Fibroblast of skin of right biceps (primary cell): ENCODE measurements at regions not wholly inside any gene's neighbourhood (a gene's known extent, or its start where the extent isn't known, plus 50 kb on each side); places are given as distances from the start of the nearest gene placed in this dataset.

ENCODE experiments used
- DNase-seq: peaks from one replicate; pipeline ENCODE4 v3.0.0-alpha.2; 2013

DNA sequence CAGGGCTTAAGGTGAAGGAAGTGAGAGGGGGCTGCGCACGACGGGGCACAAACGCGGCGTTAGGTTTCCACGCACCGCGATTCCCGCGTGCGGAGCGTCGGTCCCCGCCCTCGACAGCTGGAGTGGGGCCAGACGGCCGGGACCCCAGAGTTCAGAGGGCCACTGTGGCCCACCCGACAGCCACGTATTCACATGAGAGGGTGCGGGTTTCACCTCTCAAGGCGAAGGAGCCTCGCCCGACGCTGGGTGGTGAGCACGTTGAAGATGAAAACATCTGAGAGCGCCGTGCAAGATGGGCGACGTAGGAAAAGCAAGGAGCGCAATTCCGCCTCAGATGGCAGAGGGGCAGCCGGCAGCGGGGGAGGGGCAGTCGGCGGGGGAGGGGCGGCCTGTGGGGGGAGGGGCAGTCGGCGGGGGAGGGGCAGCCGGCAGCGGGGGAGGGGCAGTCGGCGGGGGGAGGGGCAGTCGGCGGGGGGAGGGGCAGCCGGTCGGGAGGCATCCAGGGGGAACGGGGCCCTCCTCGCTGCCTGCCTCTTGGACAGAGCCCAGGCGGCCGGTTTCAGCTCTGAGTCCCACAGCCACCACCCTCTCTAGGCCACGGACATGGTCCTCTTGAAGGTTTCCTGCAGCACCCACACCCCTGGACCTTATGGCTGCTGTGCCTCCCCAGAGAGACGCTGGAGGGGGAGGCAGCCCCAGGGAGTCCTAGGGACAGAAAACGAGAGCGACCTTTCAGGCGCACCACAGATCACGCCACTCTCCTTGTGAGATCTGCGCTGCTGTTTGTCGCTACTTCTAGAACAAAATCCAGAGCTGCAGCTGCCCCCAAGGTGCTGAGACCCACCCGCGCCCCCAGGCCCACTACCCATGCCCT lies 113.7 kb downstream of the DLL1 start:
- DNase-seq, result no peak

GRCh38 chr6:170176136-170176897 lies 114.6 kb downstream of the DLL1 start:
- DNase-seq, result no peak

DNA sequence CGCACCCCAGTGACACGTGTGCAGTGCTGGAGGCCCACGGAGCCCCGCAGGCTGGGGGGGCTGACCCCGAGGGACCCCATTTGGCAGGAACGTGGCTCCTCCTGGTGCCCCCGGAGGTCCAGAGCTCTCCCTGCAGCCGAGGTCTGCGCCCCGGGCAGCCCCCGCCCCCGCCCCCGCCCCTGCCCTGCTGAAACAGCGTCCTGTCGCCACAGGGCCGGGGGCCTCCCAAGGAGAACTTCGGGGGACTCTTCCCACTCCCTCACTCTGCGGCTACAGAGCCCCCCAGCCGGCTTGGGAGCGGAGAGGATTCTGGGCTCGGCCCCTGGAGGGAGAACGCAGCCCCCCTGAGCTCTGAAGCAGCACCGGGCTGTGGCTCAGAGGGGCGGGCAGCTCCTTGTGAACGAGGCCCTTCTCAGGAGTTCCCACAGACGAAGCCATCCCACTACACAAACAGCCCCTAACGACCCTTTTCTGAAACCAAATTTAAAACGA lies 115.2 kb downstream of the DLL1 start:
- no peak for DNase-seq

DNA sequence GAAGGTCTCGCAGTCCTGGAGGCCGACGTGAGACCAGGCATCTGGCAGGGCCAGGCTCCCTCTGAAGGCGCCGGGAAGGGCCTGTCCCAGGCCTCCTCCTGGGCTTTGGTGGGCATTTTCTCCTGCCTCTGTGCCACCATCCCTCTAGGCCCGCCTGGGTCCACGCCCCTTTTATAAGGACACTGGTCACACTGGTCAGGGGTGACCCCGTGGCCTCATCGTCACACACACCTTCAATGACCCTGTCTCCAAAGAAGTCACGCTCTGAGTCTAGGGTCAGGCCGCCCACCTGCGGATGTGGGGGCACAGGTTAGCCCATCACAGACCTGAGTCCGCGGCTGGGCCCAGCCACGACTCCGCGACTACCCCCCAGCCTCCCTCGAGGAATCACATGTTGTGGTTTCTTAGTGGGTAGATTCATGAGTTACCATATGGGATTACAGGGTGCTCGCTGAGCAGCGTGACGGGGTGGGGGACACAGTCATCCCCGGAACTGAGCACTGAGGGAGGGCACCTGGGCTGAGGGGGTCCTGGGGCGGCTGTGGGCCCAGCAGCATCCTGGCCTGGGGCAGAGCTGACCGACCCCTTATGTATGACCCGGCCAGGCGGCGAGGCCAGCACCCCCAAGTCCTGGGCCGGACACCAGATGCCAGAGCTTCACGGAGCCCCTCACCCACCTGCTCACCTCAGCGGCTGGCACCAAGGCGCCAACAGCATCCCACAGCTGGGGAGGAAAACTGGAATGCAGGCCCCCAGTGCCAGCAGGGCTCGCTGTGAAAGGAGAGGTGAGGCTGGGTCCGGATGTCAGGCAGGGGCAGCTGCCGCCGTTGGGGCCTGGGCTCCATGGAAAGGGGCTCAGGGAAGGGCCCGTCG lies 115.9 kb downstream of the DLL1 start:
- no peak for DNase-seq

DNA sequence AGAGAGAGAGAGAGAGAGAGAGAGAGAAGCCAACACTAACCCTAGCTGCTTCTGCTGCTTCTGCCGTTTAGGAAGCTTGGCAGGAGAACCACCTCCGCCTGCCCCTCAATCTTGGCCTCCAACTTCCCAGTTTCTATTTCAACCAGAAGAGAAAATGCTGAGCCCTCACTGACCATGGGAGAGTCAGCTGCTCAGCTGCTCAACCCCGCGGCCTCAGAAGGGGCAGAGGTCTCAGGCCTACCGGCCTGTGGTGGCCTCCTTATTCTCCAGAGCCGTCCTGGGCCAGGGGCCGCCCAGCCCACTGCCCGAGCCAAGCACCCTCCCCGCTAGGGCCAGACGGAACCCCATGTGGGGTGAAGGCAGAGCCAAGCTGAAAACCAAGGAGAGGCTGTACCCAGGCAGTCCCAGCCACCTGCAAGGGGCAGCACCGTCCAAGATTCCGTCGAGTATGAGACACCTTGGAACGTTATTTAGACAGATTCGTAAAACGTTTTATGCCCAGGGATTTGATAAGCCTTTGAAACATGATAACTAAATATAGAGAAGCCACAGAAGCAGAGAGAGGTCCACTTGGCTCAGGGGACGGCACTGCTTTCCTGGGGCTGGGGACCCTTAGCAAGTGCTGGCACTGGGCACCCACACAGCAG lies 116.6 kb downstream of the DLL1 start:
- DNase-seq, result no peak

DNA sequence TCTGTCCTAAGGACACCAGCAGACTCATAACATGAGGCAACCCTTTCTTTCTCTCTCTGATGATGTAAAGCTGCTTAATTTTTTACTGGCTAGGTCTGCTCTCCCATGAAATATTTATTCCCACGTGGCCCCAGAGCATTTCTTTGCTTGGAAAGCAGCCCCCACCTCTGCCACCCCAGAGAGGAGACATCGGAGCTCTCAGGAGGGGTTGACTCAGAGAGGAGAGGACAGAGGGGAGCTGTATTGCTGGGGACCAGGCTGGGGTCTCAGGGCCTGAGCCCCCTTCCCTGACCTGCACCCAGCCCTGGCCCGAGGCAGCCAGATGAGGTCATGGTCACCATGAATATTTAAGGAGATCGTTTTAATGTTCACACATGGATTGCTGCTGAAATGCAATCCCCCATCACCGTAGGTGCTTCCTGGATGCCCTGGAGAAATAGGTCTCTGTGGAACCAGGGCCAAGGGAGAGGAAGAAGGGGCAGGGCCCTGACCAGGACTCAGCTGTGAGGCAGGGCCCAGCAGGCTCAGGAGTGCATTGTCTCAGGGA lies 117.5 kb downstream of the DLL1 start:
- DNase-seq, result no peak

DNA sequence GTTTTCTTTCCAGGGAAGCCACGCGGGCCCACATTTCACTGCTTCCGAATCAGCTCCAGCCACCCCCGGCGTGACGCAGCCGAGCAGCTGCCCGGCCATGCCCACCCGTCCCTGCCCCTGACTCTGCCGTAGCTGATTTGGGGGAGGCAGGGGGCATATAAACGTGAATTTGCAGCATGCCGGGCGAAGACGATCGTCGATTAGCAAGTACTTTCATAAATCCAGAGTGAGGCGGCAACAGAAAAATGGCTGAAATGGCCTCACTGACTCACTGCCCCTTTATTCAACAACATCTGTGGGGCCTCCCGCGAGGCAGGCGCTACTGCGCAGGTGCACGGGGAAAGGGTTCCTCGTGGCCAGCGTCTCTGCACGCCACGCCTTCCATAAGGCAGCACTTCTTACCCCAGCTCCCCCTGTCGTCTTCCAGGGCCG lies 118.0 kb downstream of the DLL1 start:
- no peak for DNase-seq

- no peak for DNase-seq
Observed at GRCh38 chr6:170172392-170172791, 118.5 kb downstream of the DLL1 start.

DNA sequence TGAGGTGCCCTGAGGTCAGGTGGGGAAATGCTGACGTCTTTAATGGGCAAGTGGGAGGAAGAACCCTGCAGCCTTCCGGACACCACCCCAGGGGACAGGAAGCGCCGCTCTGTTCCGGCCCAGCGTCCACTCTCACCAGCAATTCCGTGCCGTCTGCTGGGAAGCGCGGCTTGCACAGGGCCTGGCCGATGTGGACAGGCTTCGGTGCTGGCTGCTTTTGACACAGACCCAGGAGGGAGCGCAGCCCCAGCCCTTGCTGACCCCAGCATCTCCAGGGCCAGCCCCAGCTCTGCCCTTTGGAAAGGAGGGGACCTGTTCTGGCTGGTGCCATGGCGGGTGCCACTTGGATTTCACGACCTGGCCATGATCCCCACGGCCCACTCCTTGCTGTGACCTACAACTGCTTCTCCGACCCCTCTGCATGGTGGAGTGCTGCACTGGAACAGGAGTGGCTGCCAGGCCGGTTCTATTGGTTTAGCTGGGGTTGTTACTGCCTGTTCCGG lies 123.2 kb downstream of the DLL1 start:
- DNase-seq, result no peak

DNA sequence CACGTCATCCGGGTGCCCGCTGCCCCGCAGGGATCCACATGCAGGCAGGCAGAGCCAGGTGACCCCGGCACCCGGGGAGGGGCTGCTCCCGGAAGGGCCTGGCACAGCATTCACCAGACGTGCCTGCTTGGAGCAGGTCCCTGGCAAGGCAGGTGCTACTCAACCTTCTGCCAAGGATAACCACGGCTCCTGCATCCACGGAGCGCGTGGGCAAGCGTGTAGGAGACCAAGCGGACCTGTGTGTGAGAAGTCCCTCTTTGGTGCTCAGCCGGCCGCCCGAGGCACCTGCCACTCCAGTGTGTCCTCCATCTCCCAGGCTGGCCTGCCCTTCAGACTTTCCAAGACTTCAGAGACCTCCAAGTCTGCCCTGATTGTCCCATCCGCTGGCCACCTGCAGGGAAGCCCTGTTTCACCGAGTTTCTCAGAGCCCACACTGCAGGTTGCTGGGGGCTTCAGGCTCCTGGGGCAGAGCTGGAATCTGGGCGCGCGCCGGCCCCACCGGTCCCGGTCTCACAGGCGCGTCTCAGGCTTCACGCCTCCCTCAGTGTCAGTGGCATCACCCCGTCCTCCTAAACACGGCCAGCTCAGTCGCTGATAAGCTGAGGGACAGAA lies 124.3 kb downstream of the DLL1 start:
- DNase-seq, result no peak

DNA sequence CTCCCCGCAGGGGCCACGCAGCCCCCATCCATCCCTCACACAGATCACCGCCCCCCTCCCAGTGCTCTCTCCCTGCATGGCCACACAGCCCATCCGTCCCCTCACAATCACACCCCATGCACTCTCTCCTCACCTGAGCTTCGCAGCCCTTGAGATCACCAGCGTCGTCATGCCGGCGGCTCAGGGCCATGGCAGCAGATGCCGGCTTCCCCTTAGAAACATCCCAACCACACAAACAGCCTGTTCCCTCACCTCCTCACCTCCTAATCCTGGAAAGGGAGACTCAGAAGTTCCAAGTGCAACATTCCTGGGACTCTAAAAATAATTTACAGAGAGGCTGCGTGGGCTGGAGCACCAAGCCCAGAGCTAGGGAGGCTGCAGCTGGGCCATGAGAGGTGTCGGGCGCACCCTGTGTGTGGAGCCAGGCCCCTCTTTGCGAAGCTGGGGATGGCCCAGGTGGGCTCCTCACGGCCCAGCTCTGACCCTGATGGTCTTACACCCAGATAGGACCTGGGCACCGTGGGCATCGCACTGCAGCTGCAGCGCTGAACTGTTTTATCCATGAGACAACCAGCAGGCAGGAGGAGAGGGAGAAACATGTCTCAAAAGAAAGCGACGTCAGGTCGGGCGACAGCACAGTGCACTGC lies 125.3 kb downstream of the DLL1 start:
- no peak for DNase-seq

- no peak for DNase-seq
Observed at GRCh38 chr6:170165085-170165470, 125.8 kb downstream of the DLL1 start.

DNA sequence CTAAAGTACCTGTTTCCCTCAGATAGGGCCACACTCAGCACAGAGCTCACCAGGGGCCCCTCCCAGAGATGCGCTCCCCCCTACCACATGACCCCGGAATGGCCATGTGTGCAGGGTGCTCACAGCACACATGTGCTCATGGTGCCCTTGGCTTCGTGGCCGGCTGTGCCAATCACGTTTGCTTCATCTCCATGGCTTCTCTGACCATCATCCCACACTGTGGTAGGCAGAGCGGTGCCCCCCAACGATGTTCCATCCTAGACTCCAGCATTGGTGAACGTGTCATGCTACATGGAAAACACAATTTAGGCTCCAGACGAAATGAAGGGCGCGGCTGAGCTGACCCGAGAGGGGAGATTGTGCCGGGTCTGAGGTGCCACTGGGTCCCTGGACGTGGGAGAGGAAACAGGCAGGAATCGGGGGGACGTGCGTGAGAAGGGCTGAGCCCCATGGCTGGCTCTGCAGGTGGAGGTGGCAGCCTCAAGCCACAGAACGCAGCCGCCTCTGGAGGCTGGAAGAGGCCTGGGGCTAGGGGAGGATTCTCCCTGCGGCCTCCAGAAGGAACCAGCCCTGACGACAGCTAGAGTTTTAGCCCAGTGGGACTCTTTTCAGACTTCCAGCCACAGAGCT lies 126.5 kb downstream of the DLL1 start:
- no peak for DNase-seq

DNA sequence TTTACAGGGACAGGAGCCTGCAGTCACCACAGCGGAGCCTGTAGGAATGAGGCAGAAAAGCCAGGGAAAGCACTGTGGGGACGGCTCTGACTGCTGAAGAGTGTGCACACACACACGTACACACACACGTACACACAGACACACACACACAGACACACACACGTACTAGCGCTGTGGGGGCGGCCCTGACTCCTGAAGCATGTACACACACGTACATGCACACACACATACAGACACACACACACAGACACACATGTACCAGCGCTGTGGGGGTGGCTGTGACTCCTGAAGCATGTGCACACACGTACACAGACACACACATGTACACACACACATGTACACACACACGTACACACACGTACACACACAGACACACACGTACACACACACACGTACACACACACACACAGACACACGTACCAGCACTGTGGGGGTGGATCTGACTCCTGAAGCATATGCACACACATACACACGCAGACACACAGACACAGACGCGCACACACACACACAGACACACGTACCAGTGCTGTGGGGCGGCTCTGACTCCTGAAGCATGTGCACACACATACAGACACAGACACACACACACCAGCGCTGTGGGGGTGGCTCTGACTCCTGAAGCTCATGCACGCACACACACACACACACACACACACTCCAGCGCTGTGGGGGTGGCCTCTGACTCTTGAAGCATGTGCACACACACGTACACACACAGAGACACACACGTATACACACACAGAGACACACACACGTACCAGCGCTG lies 127.3 kb downstream of the DLL1 start:
- DNase-seq, result no peak

DNA sequence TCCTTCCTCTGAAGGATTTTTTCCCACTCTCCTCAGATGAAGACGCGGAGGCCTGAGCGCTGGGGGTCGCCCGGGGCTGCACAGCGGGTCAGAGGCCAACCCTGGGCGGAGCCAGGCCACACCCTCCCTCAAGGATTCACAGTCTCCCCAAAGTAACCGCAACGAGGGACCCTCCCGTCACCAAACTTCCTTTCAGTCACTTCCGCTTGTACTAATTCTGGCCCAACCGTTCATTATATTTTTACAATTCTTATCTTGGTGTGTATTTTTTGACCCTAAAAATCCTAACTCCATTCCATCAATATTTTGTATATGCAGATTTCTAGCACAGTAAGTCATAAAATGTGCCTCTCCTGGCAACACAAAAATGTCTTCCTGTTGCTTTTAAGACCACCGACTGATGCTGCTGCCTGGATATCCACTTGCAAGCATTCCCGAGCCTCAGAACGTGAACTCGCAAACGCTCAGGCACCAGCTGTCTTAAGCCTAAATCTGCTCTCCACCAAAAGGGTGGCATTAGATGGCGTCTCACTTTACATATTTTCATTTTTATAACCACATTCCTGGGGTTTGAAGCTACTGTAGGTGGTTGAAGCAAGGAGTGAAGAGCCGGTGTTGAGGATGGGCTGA lies 128.0 kb downstream of the DLL1 start:
- DNase-seq, result no peak

DNA sequence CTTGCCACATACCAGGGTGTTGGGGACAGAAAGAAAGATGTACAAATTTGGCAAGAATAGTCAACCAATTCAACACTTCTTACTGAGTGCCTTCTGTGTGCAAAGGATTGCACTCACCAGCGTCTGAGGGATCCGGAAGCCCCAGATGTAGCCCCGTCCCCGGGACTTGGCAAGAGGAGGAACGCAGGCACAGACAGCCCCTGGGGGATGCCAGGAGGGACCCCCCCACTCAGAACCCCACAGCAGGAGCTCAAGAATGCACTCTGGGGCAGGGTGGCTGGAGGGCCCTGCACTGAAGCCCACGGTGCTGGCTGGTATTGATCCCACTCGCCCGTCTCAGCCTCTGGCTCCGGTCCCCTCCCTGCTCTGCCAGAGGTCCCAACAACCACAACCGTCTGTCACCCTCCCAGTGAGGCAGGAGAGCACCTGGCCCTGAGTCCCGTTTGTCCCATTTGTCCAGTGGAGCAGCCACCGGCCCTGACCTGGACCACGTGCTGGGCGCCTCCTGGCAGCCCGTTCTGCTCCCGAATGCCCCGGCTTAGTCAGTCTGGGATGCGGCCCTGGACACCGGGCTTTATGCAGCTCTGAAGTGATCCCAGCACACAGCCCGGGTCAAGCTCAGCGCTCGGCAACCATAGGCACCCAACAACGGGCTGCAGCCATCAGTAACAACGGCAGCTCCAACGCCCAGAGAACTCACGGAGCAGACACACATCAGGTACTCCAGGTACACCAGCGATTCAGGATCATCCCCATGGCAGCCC lies 128.7 kb downstream of the DLL1 start:
- no peak for DNase-seq

DNA sequence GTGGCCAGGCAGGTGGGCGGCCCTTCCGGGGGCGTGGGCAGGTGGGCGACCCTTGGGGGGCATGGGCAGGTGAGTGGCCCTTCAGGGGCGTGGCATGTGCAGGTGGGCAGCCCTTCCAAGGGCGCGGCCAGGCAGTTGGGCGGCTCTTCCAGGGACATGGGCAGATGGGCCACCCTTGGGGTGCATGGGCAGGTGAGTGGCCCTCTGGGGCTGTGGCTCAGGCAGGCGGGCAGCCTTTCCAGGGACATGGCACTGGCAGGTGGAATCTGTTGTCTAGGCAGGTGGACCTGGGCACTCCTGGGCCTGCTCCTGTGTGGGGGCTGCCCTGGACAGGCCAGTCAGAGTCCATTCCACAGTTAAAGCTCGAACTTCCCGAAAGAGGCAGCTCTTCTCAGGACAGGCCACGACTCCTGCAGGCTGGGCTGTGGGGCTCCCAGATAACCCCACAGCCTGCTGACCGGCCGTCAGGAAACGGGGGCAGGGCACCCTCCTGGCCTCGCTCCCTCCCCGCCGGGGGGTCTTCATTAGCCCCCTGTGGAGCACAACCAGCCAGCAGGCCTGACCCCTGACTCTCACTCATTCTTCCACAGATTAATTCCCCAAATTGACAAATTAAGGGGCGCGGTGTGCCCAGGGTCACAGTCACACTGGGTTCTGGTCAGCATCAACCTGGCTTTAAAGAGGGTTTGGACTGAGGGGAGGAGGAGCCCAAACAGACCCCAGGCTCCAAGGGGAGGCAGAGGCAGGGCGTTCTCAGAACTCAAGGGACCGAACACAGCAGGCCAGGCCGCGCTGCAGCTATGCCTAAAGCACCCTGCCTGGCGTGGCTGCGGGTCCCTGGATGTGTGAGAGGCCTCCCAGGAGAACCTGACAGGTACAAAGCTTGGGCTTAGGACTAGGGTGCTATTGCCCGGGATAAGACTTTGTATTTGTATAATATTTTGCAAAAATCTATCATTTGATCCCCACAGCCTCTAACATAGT lies 130.0 kb downstream of the DLL1 start:
- DNase-seq, result no peak
